ENCODE measurements at regions not wholly inside any gene's neighbourhood (a gene's known extent, or its start where the extent isn't known, plus 50 kb on each side); places are given as distances from the start of the nearest gene placed in this dataset.

DNA sequence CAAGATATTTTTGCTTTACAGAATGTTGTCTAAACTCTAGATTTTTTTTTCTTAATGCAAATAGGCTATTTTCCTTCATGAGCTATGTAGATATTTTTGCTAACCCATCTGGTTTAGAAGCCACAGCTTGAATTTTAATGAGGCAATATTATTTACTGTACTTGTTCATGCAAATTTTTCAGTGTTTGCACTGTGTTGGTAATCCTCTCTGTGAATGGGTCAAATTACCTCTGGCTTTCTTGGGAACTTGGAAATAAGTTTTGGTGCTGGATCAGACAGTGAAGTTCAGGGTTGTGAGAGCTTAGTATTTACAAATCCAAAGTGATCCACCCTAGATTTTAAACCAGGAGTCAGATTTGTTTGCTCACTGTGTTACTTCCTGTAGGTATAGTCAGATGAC, 686.9 kb downstream of the NXPH1 start:
- H3K27ac Mint-ChIP-seq, result peak overlapping the region in 2 of 3 experiments; percentile 2 to 77; a peak in 3 of 7 replicates
- Histone ChIP-seq H4K5ac (ENCODE audit: insufficient read length, low read depth, low read length) (no peak overlapping the region), H3T11ph (ENCODE audit: low read length) (no peak overlapping the region), H3K18ac (ENCODE audit: insufficient read length, low read depth, low read length) (no peak overlapping the region), H4K8ac (replicated peaks; ENCODE audit: insufficient read length, low read depth, low read length) (no peak overlapping the region), H2AK5ac (ENCODE audit: insufficient read length, low read length) (no peak overlapping the region), H2BK15ac (ENCODE audit: low read depth, low read length) (no peak overlapping the region), H3K23me2 (ENCODE audit: insufficient read length, low read depth, low read length, poor library complexity, severe bottlenecking) (no peaks in the 10 kb centered on the region), H3K79me2 (ENCODE audit: insufficient read depth, low read length) (no peaks in the 10 kb centered on the region), H2BK12ac (ENCODE audit: insufficient read length, low read depth, low read length) (no peak overlapping the region), H2BK20ac (ENCODE audit: low read depth, low read length, poor library complexity, severe bottlenecking) (no peak overlapping the region), H2AFZ (ENCODE audit: low read length) (peak overlapping the region; percentile 23), H3K79me1 (ENCODE audit: insufficient read depth, low read depth, low read length, poor library complexity, severe bottlenecking) (no peaks in the 10 kb centered on the region), H3K9me3 (ENCODE audit: control insufficient read depth, low read depth, low read length) (no peaks in the 10 kb centered on the region), H3K27me3 (ENCODE audit: insufficient read depth, low read length) (no peaks in the 10 kb centered on the region), H2BK5ac (ENCODE audit: insufficient read length, low read length) (no peak overlapping the region), H4K91ac (ENCODE audit: insufficient read length, low read depth, low read length) (no peak overlapping the region), H3K9ac (ENCODE audit: extremely low read depth, insufficient read length, low read length) (no peak overlapping the region), H3K27ac (ENCODE audit: insufficient read length, low read depth, low read length) (no peak overlapping the region), H4K20me1 (ENCODE audit: control insufficient read depth, insufficient read depth, insufficient read length) (no peaks in the 10 kb centered on the region), H2BK120ac (ENCODE audit: low read depth, low read length, poor library complexity, severe bottlenecking) (no peak overlapping the region), H3K4me1 (ENCODE audit: insufficient read depth, low read length) (no peaks in the 10 kb centered on the region), H3K56ac (ENCODE audit: insufficient read length, low read depth, low read length) (no peak overlapping the region), H3K23ac (ENCODE audit: insufficient read length, low read depth, low read length) (no peak overlapping the region), H3K14ac (ENCODE audit: insufficient read depth, low read length) (no peak overlapping the region), H3K4ac (ENCODE audit: low read depth, low read length) (no peak overlapping the region), H3K4me2 (ENCODE audit: insufficient read depth, insufficient read length, low read length) (no peak overlapping the region)
- TF ChIP-seq CTCF (conservative IDR thresholded peaks at IDR 0.05), result no peak
- no peaks in the 10 kb centered on the region for H3K9me3 Mint-ChIP-seq
- H3K36me3 Mint-ChIP-seq (ENCODE audit: insufficient read depth in 1 of 3, low read depth in 3 of 3), result no peaks in the 10 kb centered on the region
- no peaks in the 10 kb centered on the region for H3K27me3 Mint-ChIP-seq (ENCODE audit: low read depth)
- H3K4me1 Mint-ChIP-seq, result peaks cover 11 to 15% of the 10 kb centered on the region in 2 experiments
- H3K4me3 Mint-ChIP-seq, result no peak overlapping the region
- no peak for DNase-seq

Measured in H9 (cell line).